MM.1S (cell line): ENCODE measurements at regions not wholly inside any gene's neighbourhood (a gene's known extent, or its start where the extent isn't known, plus 50 kb on each side); places are given as distances from the start of the nearest gene placed in this dataset.

Experiments used
- CTCF ChIP-seq: fragments of 300-600 bp; sonication (generic); IDR thresholded peaks from 2 replicates; pipeline ENCODE4 v1.5.1; 2016; ENCODE audit warnings: antibody characterized with exemption, low read length, mixed read lengths
- EZH2 ChIP-seq: fragments of 300-600 bp; sonication (generic); optimal IDR thresholded peaks from 2 replicates; pipeline ENCODE3; 2017; ENCODE audit warnings: low read depth, mild to moderate bottlenecking, antibody characterized with exemption, low read length, mixed read lengths

- no peak for TF ChIP-seq CTCF
- no peak for TF ChIP-seq EZH2
Measured at GRCh38 chr10:2772816-2773631, 294.3 kb upstream of the PFKP start.
